Stimulated activated naive B cell treated with anti-CD40 and anti-IgM and Interleukin-4, amounts not matched to agents 10 μg/mL and 1 μg/mL and 100 μg/mL, for 72 hours (primary cell): ENCODE measurements at regions not wholly inside any gene's neighbourhood (a gene's known extent, or its start where the extent isn't known, plus 50 kb on each side); places are given as distances from the start of the nearest gene placed in this dataset.

Experiments used
- ATAC-seq, 2 donors: fragments of 150-1000 bp; cut with Tn5 transposase; replicated peaks; 2 replicates each; pipeline ENCODE4 v1.10.0; 2021; ENCODE audit warnings: moderate library complexity in 1 of 2
- DNase-seq: peaks from one replicate; pipeline ENCODE4 v3.0.0; 2021
- H3K27ac Mint-ChIP-seq: one replicate; pipeline ENCODE4 v1.8.0; 2022; ENCODE audit warnings: mild to moderate bottlenecking, mixed read lengths
- H3K27me3 Mint-ChIP-seq, 2 donors: one replicate each; pipeline ENCODE4 v1.8.0; 2022; ENCODE audit warnings: mixed read lengths in 2 of 2
- H3K36me3 Mint-ChIP-seq, 2 donors: one replicate each; pipeline ENCODE4 v1.8.0; 2022; ENCODE audit warnings: mixed read lengths in 2 of 2, mild to moderate bottlenecking in 1 of 2
- H3K4me1 Mint-ChIP-seq, 2 donors: one replicate each; pipeline ENCODE4 v1.8.0; 2022; ENCODE audit warnings: mixed read lengths in 2 of 2, mild to moderate bottlenecking in 1 of 2
- H3K4me3 Mint-ChIP-seq, 2 donors: one replicate each; pipeline ENCODE4 v1.8.0; 2022; ENCODE audit warnings: mild to moderate bottlenecking in 2 of 2, mixed read lengths in 2 of 2, moderate library complexity in 1 of 2
- H3K9me3 Mint-ChIP-seq, 2 donors: one replicate each; pipeline ENCODE4 v1.8.0; 2022; ENCODE audit warnings: mixed read lengths in 2 of 2, mild to moderate bottlenecking in 1 of 2

GRCh38 chr3:102258666-102259227 lies 176.1 kb upstream of the ZPLD1 start:
- H3K4me3 Mint-ChIP-seq, result no peak overlapping the region
- DNase-seq (no peak), ATAC-seq (peak; percentile 74 to 76)
- no peak overlapping the region for H3K27ac Mint-ChIP-seq
- peaks cover 8 to 18% of the 10 kb centered on the region in 2 donors for H3K27me3 Mint-ChIP-seq
- H3K4me1 Mint-ChIP-seq, result peaks cover 7 to 24% of the 10 kb centered on the region in 2 donors
- H3K9me3 Mint-ChIP-seq, result no peaks in the 10 kb centered on the region
- no peaks in the 10 kb centered on the region for H3K36me3 Mint-ChIP-seq

GRCh38 chr3:102259663-102260062 lies 175.2 kb upstream of the ZPLD1 start:
- DNase-seq (no peak), ATAC-seq (no peak)
- no peaks in the 10 kb centered on the region for H3K9me3 Mint-ChIP-seq
- peaks cover 4 to 9% of the 10 kb centered on the region in 2 donors for H3K27me3 Mint-ChIP-seq
- no peak overlapping the region for H3K4me3 Mint-ChIP-seq
- no peak overlapping the region for H3K27ac Mint-ChIP-seq
- H3K4me1 Mint-ChIP-seq, result peaks cover 7 to 24% of the 10 kb centered on the region in 2 donors
- no peaks in the 10 kb centered on the region for H3K36me3 Mint-ChIP-seq

GRCh38 chr3:102265720-102266119 lies 169.1 kb upstream of the ZPLD1 start:
- no peak overlapping the region for H3K27ac Mint-ChIP-seq
- ATAC-seq (no peak), DNase-seq (no peak)
- no peaks in the 10 kb centered on the region for H3K36me3 Mint-ChIP-seq
- H3K27me3 Mint-ChIP-seq, result peaks cover 14 to 18% of the 10 kb centered on the region in 2 donors
- no peaks in the 10 kb centered on the region for H3K4me1 Mint-ChIP-seq
- H3K4me3 Mint-ChIP-seq, result no peak overlapping the region
- H3K9me3 Mint-ChIP-seq, result no peaks in the 10 kb centered on the region

GRCh38 chr3:102269406-102269805 lies 165.4 kb upstream of the ZPLD1 start:
- Mint-ChIP-seq H3K9me3 (peaks cover 2 to 3% of the 10 kb centered on the region in 2 donors), H3K4me3 (no peak overlapping the region)
- ATAC-seq, result no peak

GRCh38 chr3:102290241-102290640 lies 144.6 kb upstream of the ZPLD1 start:
- Mint-ChIP-seq H3K27ac (no peak overlapping the region), H3K36me3 (peaks cover 0 to 2% of the 10 kb centered on the region in 2 donors), H3K9me3 (peaks cover 5 to 10% of the 10 kb centered on the region in 2 donors), H3K4me3 (no peak overlapping the region), H3K27me3 (peaks cover 21 to 24% of the 10 kb centered on the region in 2 donors), H3K4me1 (no peaks in the 10 kb centered on the region)
- DNase-seq (no peak), ATAC-seq (no peak)

More at GRCh38 chr3:102269406-102269805, 165.4 kb upstream of the ZPLD1 start:
- no peaks in the 10 kb centered on the region for H3K4me1 Mint-ChIP-seq
- no peaks in the 10 kb centered on the region for H3K36me3 Mint-ChIP-seq
- H3K27me3 Mint-ChIP-seq, result peaks cover 9 to 23% of the 10 kb centered on the region in 2 donors
- DNase-seq, result no peak
- no peak overlapping the region for H3K27ac Mint-ChIP-seq

- H3K4me1 Mint-ChIP-seq, result no peaks in the 10 kb centered on the region
- peaks cover 4 to 12% of the 10 kb centered on the region in 2 donors for H3K27me3 Mint-ChIP-seq
- H3K4me3 Mint-ChIP-seq, result no peak overlapping the region
- ATAC-seq (no peak), DNase-seq (no peak)
- peaks cover 0 to 1% of the 10 kb centered on the region in 2 donors for H3K36me3 Mint-ChIP-seq
- no peak overlapping the region for H3K27ac Mint-ChIP-seq
- no peaks in the 10 kb centered on the region for H3K9me3 Mint-ChIP-seq
Measured at GRCh38 chr3:102295756-102296155, 139.1 kb upstream of the ZPLD1 start.

GRCh38 chr3:102297072-102297658 lies 137.7 kb upstream of the ZPLD1 start:
- no peaks in the 10 kb centered on the region for H3K36me3 Mint-ChIP-seq
- ATAC-seq (no peak), DNase-seq (no peak)
- H3K4me3 Mint-ChIP-seq, result no peak overlapping the region
- no peaks in the 10 kb centered on the region for H3K9me3 Mint-ChIP-seq
- H3K4me1 Mint-ChIP-seq, result no peaks in the 10 kb centered on the region
- peaks cover 4 to 15% of the 10 kb centered on the region in 2 donors for H3K27me3 Mint-ChIP-seq
- H3K27ac Mint-ChIP-seq, result no peak overlapping the region

- Mint-ChIP-seq H3K4me1 (no peaks in the 10 kb centered on the region), H3K4me3 (no peak overlapping the region), H3K36me3 (no peaks in the 10 kb centered on the region), H3K27ac (no peak overlapping the region), H3K9me3 (no peaks in the 10 kb centered on the region), H3K27me3 (peaks cover 9 to 36% of the 10 kb centered on the region in 2 donors)
- DNase-seq (no peak), ATAC-seq (no peak)
Measured at GRCh38 chr3:102299125-102299877, 135.5 kb upstream of the ZPLD1 start.

GRCh38 chr3:102301155-102301880 lies 133.5 kb upstream of the ZPLD1 start:
- Mint-ChIP-seq H3K4me1 (no peaks in the 10 kb centered on the region), H3K9me3 (no peaks in the 10 kb centered on the region), H3K27ac (no peak overlapping the region), H3K36me3 (no peaks in the 10 kb centered on the region), H3K4me3 (no peak overlapping the region), H3K27me3 (peaks cover 9 to 32% of the 10 kb centered on the region in 2 donors)
- DNase-seq (no peak), ATAC-seq (no peak)

- H3K36me3 Mint-ChIP-seq, result no peaks in the 10 kb centered on the region
- ATAC-seq (no peak), DNase-seq (no peak)
- H3K4me3 Mint-ChIP-seq, result no peak overlapping the region
- H3K27ac Mint-ChIP-seq, result no peak overlapping the region
- no peaks in the 10 kb centered on the region for H3K9me3 Mint-ChIP-seq
- peaks cover 8 to 27% of the 10 kb centered on the region in 2 donors for H3K27me3 Mint-ChIP-seq
- no peaks in the 10 kb centered on the region for H3K4me1 Mint-ChIP-seq
Measured at GRCh38 chr3:102302020-102302419, 132.8 kb upstream of the ZPLD1 start.

GRCh38 chr3:102304550-102304949 lies 130.3 kb upstream of the ZPLD1 start:
- H3K9me3 Mint-ChIP-seq, result no peaks in the 10 kb centered on the region
- H3K27me3 Mint-ChIP-seq, result peaks cover 13 to 36% of the 10 kb centered on the region in 2 donors
- H3K4me3 Mint-ChIP-seq, result no peak overlapping the region
- H3K4me1 Mint-ChIP-seq, result no peaks in the 10 kb centered on the region
- H3K27ac Mint-ChIP-seq, result no peak overlapping the region
- no peak for DNase-seq
- no peak for ATAC-seq
- H3K36me3 Mint-ChIP-seq, result no peaks in the 10 kb centered on the region

- Mint-ChIP-seq H3K9me3 (no peaks in the 10 kb centered on the region), H3K4me1 (no peaks in the 10 kb centered on the region), H3K27ac (no peak overlapping the region), H3K4me3 (no peak overlapping the region), H3K36me3 (no peaks in the 10 kb centered on the region), H3K27me3 (peaks cover 13 to 37% of the 10 kb centered on the region in 2 donors)
- no peak for DNase-seq
- ATAC-seq, result peak in 1 of 2 donors; percentile 33
Measured at GRCh38 chr3:102307442-102307841, 127.4 kb upstream of the ZPLD1 start.

GRCh38 chr3:102329066-102329465 lies 105.7 kb upstream of the ZPLD1 start:
- no peak for DNase-seq
- Mint-ChIP-seq H3K27ac (no peak overlapping the region), H3K27me3 (peaks cover 4 to 14% of the 10 kb centered on the region in 2 donors), H3K4me1 (no peaks in the 10 kb centered on the region), H3K36me3 (no peaks in the 10 kb centered on the region), H3K4me3 (no peak overlapping the region), H3K9me3 (no peaks in the 10 kb centered on the region)
- ATAC-seq, result no peak

- Mint-ChIP-seq H3K4me3 (no peak overlapping the region), H3K4me1 (no peaks in the 10 kb centered on the region), H3K36me3 (no peaks in the 10 kb centered on the region), H3K27ac (no peak overlapping the region), H3K27me3 (peaks cover 4 to 14% of the 10 kb centered on the region in 2 donors), H3K9me3 (no peaks in the 10 kb centered on the region)
- ATAC-seq, result no peak
- DNase-seq, result no peak
Measured at GRCh38 chr3:102329561-102329960, 105.3 kb upstream of the ZPLD1 start.
